Spleen (tissue), 7 donors: ENCODE measurements at regions not wholly inside any gene's neighbourhood (a gene's known extent, or its start where the extent isn't known, plus 50 kb on each side); places are given as distances from the start of the nearest gene placed in this dataset.

Experiments
- POLR2A ChIP-seq, 3 donors: fragments of 450-650 bp; IDR thresholded peaks; one replicate each; pipeline ENCODE4 v1.5.1; 2017; ENCODE audit warnings: antibody characterized with exemption in 3 of 3, mild to moderate bottlenecking in 1 of 3
- TF ChIP-seq, protein P1 (sequence below), 11 experiments: fragments of 200-600 bp in 7 of 11; fragments of 450-650 bp in 4 of 11; sonication (generic) in 4 of 11; IDR thresholded peaks in 8 of 11; conservative IDR thresholded peaks in 3 of 11; 1 replicate in 7 of 11; 2 replicates in 4 of 11; pipeline versions ENCODE4 v1.4.0 to v1.8.0; 2016 to 2021; ENCODE audit warnings: antibody characterized with exemption in 11 of 11, inconsistent platforms in 4 of 11, mild to moderate bottlenecking in 1 of 11
- donor health status: DM: no; HTN: no; CAD: no; lungs with moderate emphysema.
- donor health status: DM: no; HTN: no; CAD: no.
- donor health status: DM: no; HTN: no; CAD: no.

DNA sequence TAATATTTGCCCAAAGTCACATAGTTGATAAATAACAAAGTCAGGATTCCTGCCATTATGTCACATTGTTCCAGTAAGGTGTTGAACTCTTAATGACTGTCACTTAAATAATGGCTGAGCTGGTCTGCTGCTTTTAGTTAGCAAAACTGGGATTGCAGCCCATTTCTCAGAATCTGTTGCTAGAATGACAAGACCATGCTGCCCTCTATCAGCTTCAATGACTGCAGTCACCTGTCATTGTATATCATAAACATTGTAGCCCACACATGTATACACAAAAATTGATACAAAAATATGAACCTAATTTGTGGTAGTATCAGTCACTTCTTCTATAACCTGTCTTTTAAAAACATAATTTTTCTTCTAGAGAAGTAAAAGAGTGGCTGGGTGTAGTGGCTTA lies 121.1 kb downstream of the FAM161A start:
- TF ChIP-seq POLR2A (IDR thresholded peaks at IDR 0.05) = no peak
- TF ChIP-seq, protein P1, sequence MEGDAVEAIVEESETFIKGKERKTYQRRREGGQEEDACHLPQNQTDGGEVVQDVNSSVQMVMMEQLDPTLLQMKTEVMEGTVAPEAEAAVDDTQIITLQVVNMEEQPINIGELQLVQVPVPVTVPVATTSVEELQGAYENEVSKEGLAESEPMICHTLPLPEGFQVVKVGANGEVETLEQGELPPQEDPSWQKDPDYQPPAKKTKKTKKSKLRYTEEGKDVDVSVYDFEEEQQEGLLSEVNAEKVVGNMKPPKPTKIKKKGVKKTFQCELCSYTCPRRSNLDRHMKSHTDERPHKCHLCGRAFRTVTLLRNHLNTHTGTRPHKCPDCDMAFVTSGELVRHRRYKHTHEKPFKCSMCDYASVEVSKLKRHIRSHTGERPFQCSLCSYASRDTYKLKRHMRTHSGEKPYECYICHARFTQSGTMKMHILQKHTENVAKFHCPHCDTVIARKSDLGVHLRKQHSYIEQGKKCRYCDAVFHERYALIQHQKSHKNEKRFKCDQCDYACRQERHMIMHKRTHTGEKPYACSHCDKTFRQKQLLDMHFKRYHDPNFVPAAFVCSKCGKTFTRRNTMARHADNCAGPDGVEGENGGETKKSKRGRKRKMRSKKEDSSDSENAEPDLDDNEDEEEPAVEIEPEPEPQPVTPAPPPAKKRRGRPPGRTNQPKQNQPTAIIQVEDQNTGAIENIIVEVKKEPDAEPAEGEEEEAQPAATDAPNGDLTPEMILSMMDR (IDR thresholded peaks at IDR 0.05 in 8 of 11, conservative IDR thresholded peaks at IDR 0.05 in 3 of 11) = no peak
